NCI-H82 treated with DMSO at 0.1 percent for 48 hours (cell line): ENCODE measurements at regions not wholly inside any gene's neighbourhood (a gene's known extent, or its start where the extent isn't known, plus 50 kb on each side); places are given as distances from the start of the nearest gene placed in this dataset.

Experiments used
- DNase-seq: peaks from one replicate; lab custom pipeline; 2025; ENCODE audit not compliant: unreplicated experiment; lab: John Stamatoyannopoulos, UW

DNA sequence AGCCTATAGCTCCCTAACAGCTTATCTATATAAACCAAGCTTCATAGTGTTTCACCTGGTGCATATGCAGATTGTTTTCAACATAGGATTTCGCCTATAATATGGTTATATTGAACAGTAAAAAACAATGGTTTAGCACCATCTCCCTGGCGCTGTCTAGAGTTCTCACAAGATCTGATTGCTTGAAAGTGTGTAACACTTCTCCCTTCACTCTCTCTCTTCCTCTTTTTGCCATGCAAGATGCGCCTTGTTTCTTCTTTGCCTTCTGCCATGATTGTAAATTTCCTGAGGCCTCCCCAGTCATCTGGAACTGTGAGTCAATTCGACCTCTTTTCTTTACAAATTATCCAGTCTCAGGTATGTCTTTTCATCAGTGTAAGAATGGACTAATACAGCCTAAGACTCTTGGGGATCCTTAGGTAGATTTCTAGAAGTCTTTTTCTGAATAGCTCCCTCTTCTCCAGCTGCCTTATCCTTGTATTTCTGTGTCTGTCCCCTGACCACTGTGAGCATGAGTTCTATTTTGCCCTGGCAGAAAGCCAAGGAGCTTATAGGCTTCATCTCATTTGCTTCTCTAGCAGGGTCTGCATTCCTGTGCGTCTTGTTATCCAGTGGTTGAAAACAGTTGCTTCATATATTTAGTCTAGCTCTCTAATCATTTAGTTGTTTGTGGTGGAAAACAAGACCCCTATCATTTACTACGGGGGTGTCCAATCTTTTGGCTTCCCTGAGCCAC, 401.6 kb downstream of the GPD2 start:
- peak; percentile 83 for DNase-seq

DNA sequence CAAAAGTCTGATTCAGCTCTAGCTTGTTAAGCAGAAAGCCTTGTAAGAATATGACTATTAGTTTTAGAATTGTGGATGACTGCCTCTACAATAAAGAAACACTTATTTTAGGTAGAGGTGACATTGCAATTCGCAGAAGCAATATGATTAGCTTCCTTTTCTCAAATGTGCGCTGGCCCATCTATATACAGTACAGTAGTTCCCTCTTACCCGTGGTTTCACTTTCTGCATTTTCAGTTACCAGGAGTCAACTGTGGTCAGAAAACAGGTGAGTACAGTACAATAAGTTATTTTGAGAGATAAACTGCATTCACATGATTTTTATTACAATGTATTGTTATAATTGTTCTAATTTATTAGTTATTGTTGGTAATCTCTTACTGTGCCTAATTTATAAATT, 405.1 kb downstream of the GPD2 start:
- DNase-seq = no peak

DNA sequence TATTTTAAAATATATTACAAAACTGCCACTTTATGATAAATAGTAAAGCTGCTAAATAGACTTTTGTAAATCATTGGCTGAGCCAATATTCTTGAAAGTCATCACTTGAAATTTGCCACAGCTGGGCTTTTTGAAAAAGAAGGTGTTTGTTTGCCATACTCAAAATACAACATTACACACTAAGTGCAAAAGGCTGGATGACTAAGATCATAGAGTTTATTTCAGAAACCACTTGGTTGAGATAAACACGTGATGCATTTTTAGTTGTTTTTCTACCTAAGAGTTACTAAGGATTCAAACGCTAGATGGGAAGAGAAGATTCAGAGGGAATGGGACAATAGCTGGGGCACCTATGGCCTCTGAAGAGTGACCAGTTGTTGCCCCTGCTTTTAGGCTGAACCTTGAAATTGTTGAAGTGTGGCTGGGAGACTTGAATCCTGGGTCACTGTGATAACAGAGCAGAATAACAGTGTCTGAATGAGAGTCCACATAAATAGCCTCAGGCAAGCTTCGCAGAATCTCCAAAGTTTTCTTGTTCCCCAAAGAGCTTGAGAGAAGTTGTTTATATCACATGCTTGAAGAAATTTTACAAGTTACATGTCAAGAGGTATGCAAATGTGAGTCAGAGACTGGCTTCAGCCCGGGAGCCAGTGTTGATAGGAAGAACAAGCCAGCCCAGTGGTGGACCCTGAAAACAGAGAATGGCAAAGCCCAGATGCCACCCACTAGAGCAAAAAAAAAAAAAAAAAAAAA, 409.8 kb downstream of the GPD2 start:
- no peak for DNase-seq

DNA sequence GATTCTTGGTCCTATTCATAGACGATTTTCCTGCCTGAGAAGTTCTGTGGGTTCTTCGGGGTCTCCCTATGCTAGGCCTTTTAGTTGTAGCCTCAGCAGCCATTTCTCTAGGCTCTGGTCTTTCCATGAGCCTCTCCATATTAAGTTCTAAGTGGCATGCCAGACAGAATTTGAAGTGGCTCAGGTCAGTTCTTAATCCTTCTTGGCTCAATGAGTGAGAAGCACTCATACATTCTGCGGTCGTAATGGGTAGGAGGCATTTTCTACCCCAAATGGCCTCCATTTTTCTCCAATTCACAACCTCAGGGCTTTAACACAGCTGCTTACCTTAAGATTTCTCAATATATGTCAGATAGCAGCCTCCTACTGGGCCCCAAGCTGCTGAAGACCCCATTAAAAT, 405.3 kb upstream of the GALNT5 start:
- DNase-seq = no peak

DNA sequence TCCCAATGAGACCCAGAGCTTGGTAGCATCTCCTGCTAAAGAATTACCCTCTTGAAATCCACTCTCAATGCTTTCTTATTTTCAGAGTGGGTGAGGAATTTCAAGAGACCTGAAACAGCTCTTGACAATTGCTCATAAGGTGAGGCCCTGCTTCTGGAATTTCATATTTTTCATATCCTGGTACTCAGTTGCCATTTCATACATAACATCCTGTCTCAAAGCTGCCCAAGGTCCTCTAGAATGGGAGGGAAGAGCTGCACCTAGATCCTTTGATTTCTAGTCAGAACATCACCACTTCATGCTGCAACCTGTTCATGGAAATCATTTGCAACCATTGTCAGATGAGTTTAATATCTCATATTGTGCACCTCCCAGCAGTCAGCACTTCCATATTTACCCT, 404.8 kb upstream of the GALNT5 start:
- no peak for DNase-seq

DNA sequence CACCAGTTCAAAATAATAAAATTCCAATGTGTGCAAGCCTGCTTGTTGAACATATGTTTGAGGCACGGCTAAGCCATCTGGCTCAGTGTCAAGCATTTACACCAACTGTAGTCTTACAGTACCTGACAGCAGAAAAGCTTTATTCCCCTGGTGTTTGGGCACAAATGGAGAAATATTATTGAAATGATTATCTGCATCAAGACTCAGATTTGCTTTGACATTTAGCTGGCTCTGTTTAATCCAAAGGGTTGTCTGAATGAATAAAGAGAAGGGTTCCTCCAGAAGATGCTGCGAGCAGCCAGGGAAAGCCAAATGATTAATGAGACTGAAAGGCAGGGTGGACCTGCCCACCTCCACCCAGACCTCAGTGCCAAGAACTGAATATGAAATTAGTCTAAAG, 393.2 kb upstream of the GALNT5 start:
- DNase-seq = peak; percentile 73

DNA sequence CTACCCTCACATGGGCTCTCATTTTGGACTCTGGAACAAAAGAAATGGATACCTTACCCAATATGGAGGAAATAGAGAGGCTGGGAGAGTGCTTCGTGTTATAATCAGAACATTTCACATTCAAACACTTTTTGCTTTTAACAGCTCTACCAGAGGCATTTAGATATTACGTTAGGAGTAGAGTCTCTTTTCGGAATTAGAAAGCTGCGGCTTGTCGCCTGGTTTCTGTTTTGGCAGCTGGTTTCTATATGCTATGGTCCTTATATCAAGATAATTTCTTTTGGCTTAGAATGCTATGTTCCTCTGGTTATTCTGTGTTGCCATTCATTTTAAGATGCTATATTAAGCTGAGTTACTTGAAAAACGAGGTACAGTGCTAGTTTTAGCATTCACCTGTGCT, 392.8 kb upstream of the GALNT5 start:
- DNase-seq = no peak

DNA sequence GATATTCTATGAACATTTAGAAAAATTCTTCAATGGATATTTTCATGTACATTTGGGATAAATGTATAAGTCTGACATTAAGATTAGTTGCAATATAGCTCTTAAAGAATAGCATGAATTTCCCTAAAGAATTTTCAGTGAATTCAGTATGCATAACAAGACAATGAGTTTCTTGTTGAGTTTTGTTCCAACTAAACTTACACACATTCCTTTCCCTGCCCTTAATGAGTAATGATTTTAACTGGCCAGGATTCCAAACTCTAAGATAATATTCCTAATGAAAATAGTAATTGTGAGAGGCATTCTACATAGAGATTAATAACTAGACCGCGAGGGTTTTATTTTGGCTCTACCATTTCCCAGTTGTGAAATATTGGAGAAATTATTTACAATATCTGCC, 390.3 kb upstream of the GALNT5 start:
- no peak for DNase-seq

DNA sequence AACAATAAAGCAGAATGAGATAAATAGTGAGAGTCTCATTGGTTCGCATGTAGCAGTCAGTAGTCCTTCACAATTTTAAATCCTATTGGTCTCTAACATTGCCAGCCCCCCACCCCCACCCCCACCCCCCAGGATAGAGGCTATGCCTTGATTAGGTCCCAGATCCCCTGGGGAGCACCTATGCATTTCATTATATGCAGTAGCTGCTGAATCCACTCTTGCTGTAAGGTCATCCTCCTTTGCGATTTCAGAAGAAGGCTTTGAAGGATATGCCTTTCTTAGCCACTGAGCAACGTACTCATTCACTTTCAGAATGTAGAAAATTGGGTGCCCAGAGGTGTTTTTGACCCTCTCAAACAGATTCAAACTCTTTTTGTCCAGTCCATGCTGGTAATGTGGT, 382.8 kb upstream of the GALNT5 start:
- DNase-seq = no peak

DNA sequence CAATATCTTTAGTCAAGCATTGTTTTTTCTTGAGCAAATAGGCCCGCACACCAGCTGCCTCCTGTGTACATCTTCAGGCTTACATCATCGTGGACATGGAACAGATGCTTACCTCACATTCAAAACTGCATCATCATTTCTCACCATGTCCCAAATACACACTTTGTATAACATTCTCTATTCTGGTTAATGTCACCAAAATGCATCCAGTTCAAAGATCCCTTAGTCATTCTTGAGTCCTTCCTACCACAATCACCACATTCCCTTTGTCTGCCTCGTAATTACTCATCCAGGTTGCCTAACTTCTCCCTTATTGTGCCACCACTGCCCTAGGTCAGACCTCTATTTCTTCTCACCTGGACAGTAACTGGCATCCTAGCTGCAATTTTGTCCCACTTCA, 373.7 kb upstream of the GALNT5 start:
- no peak for DNase-seq

DNA sequence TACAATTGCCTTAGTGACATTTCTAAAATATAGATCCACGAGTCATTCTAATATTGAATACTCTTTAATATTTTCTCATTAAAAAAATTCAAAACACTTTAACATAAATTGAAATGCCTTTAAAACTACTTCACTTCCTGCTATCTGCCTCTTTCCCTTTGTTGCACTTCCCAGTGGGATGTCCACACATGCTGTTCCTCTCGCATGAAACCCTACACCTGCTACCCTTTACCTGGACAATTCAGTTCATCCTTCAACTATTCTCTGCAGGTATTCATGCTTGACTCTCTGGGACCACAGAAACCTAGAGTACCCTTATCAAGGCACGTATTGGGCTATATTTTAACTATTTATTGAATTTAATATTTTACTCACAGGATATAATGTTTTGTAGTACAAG, 373.3 kb upstream of the GALNT5 start:
- no peak for DNase-seq

DNA sequence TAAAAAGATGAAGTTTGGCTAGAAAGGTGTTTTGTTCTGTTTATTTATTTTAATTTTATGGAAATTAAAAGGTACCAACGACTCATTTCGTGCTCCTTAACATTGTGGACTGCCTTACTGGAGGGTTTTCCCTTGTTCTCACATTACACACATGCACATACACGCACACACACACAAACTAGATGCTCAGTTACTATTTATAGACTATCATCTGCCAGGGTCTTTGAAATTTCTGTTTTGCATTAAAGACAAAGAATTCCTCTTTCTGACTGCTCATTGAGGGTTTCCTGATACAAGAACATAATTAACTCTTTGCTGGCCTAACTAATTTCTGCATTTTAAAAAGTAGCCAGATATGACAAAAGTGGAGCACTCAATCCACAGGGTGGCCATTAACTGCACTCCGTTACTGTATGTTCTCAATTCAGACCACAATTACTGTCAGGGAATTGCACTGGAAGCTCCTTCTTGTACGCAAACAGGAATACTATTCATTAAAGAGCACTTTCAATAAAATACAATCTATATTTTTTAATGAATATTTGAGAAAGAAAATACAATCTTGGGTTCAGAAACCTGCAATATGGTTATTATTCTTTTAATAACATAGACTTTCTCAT, 366.9 kb upstream of the GALNT5 start:
- no peak for DNase-seq

DNA sequence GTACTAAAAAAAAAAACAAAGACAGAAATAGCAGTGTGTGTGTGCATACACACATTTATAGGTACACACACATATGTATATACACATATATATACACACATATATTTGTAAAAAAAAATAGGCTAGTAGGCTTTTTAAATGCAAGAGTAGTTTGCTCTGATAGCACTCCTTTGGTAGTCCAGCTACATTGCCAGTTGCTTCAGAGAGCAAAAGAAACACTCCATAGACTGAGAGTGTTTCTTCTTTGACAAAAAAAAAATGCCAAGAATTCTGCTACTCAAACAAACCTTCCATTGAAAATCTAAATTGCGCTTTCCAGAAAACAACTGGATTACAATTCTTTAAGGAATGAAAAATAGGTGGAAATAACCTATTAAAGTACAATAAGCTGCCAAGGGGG, 365.9 kb upstream of the GALNT5 start:
- DNase-seq = no peak

DNA sequence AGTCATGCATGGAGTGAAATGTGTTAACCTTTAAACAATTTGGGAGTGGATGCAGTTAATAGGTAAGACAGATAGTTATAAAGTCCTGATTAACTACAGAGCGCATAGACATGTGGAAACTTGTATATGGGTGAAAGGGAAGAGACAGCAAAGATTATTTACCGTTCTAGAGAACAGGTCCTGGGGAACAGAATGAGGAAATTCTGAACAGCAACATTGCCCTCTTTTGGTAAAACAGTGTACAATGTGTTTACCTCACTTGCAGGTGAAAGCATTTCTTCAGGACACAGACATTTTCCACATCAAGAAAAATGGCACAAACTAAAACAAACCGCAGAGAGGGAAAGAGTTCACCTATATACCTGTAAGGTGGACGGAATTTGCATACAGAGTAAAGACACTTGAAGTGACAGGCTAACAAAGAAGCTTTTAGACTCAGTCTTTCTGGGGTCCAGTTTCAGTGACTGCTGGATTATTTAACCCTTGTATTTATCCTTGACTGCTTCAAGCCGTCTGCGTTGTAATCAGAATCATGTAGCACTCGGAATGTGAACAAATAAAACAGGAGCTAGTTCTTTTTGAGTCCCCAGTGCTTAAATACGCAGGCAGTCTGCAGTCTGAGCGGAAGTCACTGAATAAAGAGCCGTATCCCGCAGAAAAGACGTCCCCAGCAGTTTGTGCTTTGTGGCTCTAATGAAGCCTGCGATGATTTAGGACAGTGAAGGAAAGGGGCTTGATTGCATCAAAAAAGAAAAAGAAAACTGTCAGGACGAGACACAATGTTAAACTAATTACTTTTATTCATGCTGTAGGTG, 364.8 kb upstream of the GALNT5 start:
- DNase-seq = peak; percentile 71

DNA sequence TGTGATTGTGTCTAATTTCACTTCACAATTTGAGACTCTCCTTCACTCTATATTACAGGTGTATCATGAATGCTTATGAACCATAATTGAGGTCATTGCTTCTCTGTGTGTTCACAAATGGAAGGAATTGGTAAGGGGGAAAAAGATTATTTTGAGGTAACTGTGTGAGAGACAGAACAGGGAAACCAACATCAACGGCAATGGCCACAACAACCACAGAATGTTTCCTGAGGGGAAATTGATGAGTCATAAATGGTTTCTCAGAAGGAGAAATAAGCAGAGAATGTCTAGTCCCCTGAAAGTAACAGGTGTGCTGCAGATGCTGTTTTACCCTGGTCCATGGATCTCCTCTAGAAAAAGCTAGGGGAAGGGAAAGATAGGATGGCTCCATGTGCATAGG, 361.2 kb upstream of the GALNT5 start:
- no peak for DNase-seq

DNA sequence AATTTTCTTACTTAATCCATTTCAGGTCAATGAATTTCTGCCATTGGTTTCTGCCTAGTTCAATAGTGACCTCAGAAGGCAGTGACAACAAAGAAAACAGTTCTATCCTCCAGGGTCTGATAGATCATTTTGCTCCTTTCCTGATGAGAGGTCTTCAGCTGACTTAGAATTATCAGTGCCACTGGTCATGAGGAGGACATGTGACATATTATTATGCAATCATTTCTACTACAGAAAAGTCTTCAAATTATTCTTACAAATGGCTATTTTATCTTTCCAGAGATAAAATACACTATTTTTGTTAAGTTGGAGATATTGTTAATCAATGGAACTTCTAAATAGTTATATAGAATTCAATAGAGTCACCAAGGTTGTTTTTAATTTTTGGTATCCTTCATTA, 360.0 kb upstream of the GALNT5 start:
- no peak for DNase-seq

DNA sequence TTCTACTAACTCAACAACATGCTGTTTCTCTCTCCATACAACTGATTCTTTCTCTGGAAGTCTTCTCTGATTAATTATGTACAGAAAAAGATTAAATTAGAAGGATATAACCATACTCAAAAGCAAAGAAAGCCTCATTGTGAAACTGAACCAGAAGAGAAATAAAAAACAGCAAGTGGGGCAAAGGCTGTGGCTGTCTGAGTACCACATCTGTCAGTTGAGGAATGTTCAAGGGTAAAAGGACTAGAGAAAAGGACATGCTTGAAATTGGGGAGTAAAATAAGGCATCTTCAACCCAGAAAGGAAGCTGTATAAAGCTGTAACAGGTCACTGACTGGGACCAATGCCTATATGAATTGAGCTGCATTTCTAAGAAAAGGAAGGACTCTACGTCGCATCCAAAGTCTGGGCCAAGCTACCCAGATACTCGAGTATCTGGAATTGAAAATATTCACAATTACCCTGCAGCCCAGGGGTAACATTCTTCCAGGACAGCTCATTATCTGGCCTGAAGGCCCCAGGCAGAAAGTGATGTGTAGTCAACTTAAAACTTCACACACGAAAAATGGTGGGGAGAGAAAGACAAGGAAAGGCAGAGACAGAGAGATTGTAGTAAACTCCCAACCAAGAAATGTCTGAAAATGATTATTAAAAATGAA, 356.0 kb upstream of the GALNT5 start:
- DNase-seq = no peak

DNA sequence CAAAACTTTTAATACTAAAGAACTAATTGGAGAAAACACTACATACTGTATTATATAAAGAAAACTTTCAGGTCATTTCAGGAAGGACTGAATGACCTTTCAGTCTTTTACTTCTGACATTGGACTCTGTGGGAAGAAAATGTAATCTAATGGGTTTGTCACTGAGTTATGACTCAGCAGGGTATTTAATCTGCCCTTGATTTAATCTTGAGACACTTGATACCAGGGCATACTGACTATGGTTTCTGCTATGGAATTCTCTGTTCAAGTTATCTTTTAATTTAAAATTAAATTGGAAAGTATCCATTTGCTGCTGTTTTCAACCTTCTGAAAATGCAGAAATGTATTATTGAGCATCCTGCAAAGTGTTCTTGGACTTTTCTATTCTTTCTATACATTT, 354.2 kb upstream of the GALNT5 start:
- DNase-seq = no peak

DNA sequence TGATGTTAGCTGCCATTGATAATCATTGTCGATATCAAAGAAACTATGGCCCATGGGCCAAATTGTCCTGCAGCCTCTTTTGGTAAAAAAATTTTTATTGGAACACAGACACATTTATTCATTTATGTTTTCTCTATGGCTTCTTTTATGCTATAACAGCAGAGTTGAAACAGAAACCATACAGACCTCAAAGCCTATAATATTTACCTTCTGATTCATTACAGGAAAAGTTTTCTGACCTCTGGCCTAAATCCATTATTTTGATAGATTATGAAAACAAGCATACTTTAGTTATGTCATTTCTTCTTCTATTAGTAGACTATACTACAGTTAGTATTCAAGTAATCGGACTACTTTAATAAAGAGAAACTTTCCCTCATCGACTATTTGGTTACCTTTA, 349.7 kb upstream of the GALNT5 start:
- DNase-seq = no peak

DNA sequence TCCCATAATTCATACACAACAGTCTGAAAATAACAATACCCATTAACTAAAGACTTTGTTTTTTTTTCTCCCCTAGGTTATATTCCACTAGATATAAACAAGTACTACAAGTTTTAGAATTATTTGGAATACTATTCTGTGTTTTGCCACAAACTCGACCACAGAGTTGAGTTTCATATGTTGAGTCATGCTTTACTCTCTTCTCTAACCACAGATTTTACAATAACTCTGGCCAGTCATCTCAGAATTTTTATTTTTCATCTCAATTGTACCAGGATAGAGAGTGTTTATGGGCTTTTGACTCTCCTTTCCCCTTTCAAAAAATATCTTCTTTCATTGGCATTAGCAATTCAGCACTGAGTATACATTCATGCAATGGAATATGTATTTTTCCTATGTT, 348.7 kb upstream of the GALNT5 start:
- no peak for DNase-seq

DNA sequence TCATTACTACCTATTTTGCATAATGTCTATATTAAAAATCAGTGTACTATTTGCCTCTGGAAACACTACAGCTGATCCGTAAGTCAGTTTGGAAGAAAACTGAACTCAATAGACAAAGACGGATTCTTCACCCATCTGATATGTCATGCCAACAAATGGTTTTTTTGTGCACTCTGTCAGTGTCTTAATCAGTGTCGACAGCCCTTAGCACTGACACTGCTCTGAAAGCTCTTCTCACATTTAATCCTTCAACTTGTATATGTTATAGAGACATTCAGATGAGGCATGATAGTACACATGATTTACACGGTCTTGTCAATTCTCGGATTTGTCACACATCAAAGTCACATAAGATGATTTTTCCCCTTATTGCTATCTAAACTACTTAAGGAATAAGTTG, 347.5 kb upstream of the GALNT5 start:
- DNase-seq = no peak
